ENCODE measurements at regions not wholly inside any gene's neighbourhood (a gene's known extent, or its start where the extent isn't known, plus 50 kb on each side); places are given as distances from the start of the nearest gene placed in this dataset.

DNA sequence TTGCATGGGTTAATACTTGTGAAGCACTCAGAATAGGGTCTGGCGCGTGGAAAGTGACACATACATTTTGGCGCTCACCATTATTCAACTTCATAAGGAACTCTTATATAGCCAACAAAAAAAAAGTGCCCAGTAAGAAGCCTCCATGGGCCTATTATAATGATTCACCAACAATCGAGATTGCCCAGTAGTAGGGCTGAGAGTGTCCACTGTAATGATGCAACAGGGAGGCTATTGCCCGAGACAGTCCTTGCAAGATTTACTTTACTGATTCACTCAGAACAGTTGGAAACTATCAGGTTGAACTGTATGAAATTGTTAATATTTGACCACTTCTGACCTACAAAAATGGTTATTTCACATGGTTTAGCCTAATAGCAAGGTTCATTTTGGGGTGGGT lies 86.0 kb downstream of the PJA1 start:
- Histone ChIP-seq H4K91ac (ENCODE audit: low read depth, low read length, poor library complexity) (no peak overlapping the region), H2BK120ac (ENCODE audit: low read depth, low read length) (no peak overlapping the region), H3K4ac (ENCODE audit: low read length) (no peak overlapping the region), H3K14ac (ENCODE audit: low read length) (no peak overlapping the region), H3K4me1 (ENCODE audit: control insufficient read depth in 2 of 2, insufficient read depth in 1 of 2, low read depth in 1 of 2, low read length in 2 of 2) (peaks cover 10 to 21% of the 10 kb centered on the region in 2 donors), H2BK12ac (ENCODE audit: low read length) (no peak overlapping the region), H4K8ac (ENCODE audit: low read depth, low read length) (no peak overlapping the region), H3K18ac (ENCODE audit: low read length) (no peak overlapping the region), H3K79me1 (ENCODE audit: low read depth, low read length) (no peaks in the 10 kb centered on the region), H3K4me2 (ENCODE audit: insufficient read depth, low read length, poor library complexity, severe bottlenecking) (no peak overlapping the region), H3K23ac (ENCODE audit: low read depth, low read length, poor library complexity) (no peak overlapping the region), H3K27me3 (ENCODE audit: control insufficient read depth in 3 of 3, insufficient read depth in 3 of 3, low read depth in 1 of 3, low read length in 3 of 3) (peaks cover 0 to 8% (median 0%) of the 10 kb centered on the region in 3 experiments), H2AK5ac (ENCODE audit: low read depth, low read length) (no peak overlapping the region), H2BK15ac (ENCODE audit: low read length) (no peak overlapping the region), H3K27ac (replicated peaks; ENCODE audit: low read length) (no peak overlapping the region), H3K9me3 (replicated peaks in 1 of 2; ENCODE audit: control insufficient read depth in 2 of 2, insufficient read depth in 1 of 2, low read depth in 1 of 2, low read length in 2 of 2) (no peaks in the 10 kb centered on the region), H2AFZ (ENCODE audit: low read length) (no peak overlapping the region), H3K36me3 (replicated peaks in 1 of 2; ENCODE audit: control insufficient read depth in 2 of 2, insufficient read depth in 2 of 2, low read length in 2 of 2) (no peaks in the 10 kb centered on the region), H2BK5ac (ENCODE audit: low read length) (no peak overlapping the region), H3K9ac (ENCODE audit: low read depth, low read length, poor library complexity) (no peak overlapping the region), H3K4me3 (ENCODE audit: low read length in 2 of 2) (no peak overlapping the region)
- no CpG with 5 or more reads among the region's 5 CpGs for WGBS, 2 donors (ENCODE audit: extremely low coverage in 2 of 2, insufficient read length in 2 of 2, insufficient replicate concordance in 1 of 2)
- no peak for DNase-seq (ENCODE audit: low spot score)

DNA sequence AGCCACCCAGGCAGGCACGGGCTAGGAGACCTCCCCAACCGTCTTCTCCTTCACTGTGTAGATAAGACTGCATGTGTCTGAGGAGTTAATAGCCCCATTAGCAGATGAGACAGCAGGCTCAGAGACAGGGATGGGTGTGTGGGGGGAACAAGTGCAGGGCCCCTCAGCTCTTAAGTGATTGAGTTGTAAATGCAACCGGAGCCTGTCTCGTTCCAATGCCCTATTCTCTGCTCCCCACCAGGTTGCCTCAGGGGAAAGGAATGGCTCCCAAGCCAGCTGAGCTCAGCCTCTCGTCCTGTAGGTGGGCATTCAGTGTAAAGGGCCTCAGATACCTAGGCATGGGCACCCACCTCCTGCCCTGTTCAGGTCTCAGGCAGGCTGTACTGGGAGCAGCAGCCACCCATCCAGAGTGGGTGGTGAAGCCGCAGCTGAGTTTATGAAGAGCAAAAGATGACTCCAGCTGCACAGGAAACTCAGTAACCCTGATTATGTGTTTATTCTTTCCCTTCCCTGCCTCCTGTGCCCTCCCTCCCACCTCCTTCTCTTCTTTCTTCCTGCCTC lies 87.3 kb downstream of the PJA1 start:
- peak overlapping the region; percentile 84 for H2BK12ac ChIP-seq (ENCODE audit: low read length)
- H3K23ac ChIP-seq (ENCODE audit: low read depth, low read length, poor library complexity): no peak overlapping the region
- peaks cover 6 to 13% of the 10 kb centered on the region in 2 donors for H3K4me1 ChIP-seq (ENCODE audit: control insufficient read depth in 2 of 2, insufficient read depth in 1 of 2, low read depth in 1 of 2, low read length in 2 of 2)
- no peak overlapping the region for H3K18ac ChIP-seq (ENCODE audit: low read length)
- H3K9ac ChIP-seq (ENCODE audit: low read depth, low read length, poor library complexity): no peak overlapping the region
- peak overlapping the region; percentile 56 for H2AK5ac ChIP-seq (ENCODE audit: low read depth, low read length)
- no CpG with 5 or more reads among the region's 6 CpGs for WGBS, 2 donors (ENCODE audit: extremely low coverage in 2 of 2, insufficient read length in 2 of 2, insufficient replicate concordance in 1 of 2)
- no peak overlapping the region for H2AFZ ChIP-seq (ENCODE audit: low read length)
- DNase-seq (ENCODE audit: low spot score): no peak
- H4K8ac ChIP-seq (ENCODE audit: low read depth, low read length): no peak overlapping the region
- H3K4me3 ChIP-seq (ENCODE audit: low read length in 2 of 2): no peak overlapping the region
- H2BK120ac ChIP-seq (ENCODE audit: low read depth, low read length): no peak overlapping the region
- no peak overlapping the region for H2BK15ac ChIP-seq (ENCODE audit: low read length)
- no peaks in the 10 kb centered on the region for H3K9me3 ChIP-seq (replicated peaks in 1 of 2; ENCODE audit: control insufficient read depth in 2 of 2, insufficient read depth in 1 of 2, low read depth in 1 of 2, low read length in 2 of 2)
- H3K4ac ChIP-seq (ENCODE audit: low read length): no peak overlapping the region
- H3K79me1 ChIP-seq (ENCODE audit: low read depth, low read length): no peaks in the 10 kb centered on the region
- no peak overlapping the region for H3K4me2 ChIP-seq (ENCODE audit: insufficient read depth, low read length, poor library complexity, severe bottlenecking)
- no peak overlapping the region for H3K27ac ChIP-seq (replicated peaks; ENCODE audit: low read length)
- no peak overlapping the region for H3K14ac ChIP-seq (ENCODE audit: low read length)
- no peak overlapping the region for H4K91ac ChIP-seq (ENCODE audit: low read depth, low read length, poor library complexity)
- no peak overlapping the region for H2BK5ac ChIP-seq (ENCODE audit: low read length)
- H3K27me3 ChIP-seq (ENCODE audit: control insufficient read depth in 3 of 3, insufficient read depth in 3 of 3, low read depth in 1 of 3, low read length in 3 of 3): peaks cover 0 to 8% (median 0%) of the 10 kb centered on the region in 3 experiments
- no peaks in the 10 kb centered on the region for H3K36me3 ChIP-seq (replicated peaks in 1 of 2; ENCODE audit: control insufficient read depth in 2 of 2, insufficient read depth in 2 of 2, low read length in 2 of 2)

DNA sequence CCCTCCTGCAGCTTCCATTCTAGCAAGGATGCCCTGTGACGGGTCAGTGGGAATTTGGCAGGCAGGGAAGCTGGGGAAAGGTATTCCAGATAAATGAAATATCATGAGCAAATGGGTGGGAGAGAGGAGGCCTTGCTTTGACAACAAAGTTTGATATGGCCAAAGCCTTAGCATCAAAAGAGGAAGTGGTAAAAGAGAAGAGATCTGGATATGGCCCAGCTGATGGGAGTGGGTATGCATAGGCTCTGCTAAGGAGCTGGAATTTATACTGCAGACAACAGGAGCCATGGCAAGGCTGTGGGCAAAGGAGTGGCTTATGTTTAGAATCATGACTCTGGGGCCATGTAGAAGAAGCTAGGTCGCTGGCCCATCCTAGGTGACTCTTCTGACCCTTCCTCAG lies 89.2 kb downstream of the PJA1 start:
- H3K79me1 ChIP-seq (ENCODE audit: low read depth, low read length): no peaks in the 10 kb centered on the region
- no peak overlapping the region for H3K27ac ChIP-seq (replicated peaks; ENCODE audit: low read length)
- H3K4ac ChIP-seq (ENCODE audit: low read length): no peak overlapping the region
- H3K23ac ChIP-seq (ENCODE audit: low read depth, low read length, poor library complexity): no peak overlapping the region
- H3K4me1 ChIP-seq (ENCODE audit: control insufficient read depth in 2 of 2, insufficient read depth in 1 of 2, low read depth in 1 of 2, low read length in 2 of 2): peaks cover 0 to 9% of the 10 kb centered on the region in 2 donors
- H2BK12ac ChIP-seq (ENCODE audit: low read length): no peak overlapping the region
- H3K14ac ChIP-seq (ENCODE audit: low read length): no peak overlapping the region
- DNase-seq (ENCODE audit: low spot score): no peak
- no peak overlapping the region for H2BK120ac ChIP-seq (ENCODE audit: low read depth, low read length)
- no peak overlapping the region for H2BK15ac ChIP-seq (ENCODE audit: low read length)
- H4K91ac ChIP-seq (ENCODE audit: low read depth, low read length, poor library complexity): no peak overlapping the region
- H2BK5ac ChIP-seq (ENCODE audit: low read length): no peak overlapping the region
- no peak overlapping the region for H4K8ac ChIP-seq (ENCODE audit: low read depth, low read length)
- H2AK5ac ChIP-seq (ENCODE audit: low read depth, low read length): no peak overlapping the region
- no peaks in the 10 kb centered on the region for H3K9me3 ChIP-seq (replicated peaks in 1 of 2; ENCODE audit: control insufficient read depth in 2 of 2, insufficient read depth in 1 of 2, low read depth in 1 of 2, low read length in 2 of 2)
- H3K18ac ChIP-seq (ENCODE audit: low read length): no peak overlapping the region
- no peak overlapping the region for H3K4me3 ChIP-seq (ENCODE audit: low read length in 2 of 2)
- no peak overlapping the region for H3K4me2 ChIP-seq (ENCODE audit: insufficient read depth, low read length, poor library complexity, severe bottlenecking)
- peaks cover 0 to 11% (median 0%) of the 10 kb centered on the region in 3 experiments for H3K27me3 ChIP-seq (ENCODE audit: control insufficient read depth in 3 of 3, insufficient read depth in 3 of 3, low read depth in 1 of 3, low read length in 3 of 3)
- H2AFZ ChIP-seq (ENCODE audit: low read length): no peak overlapping the region
- H3K9ac ChIP-seq (ENCODE audit: low read depth, low read length, poor library complexity): no peak overlapping the region
- no peaks in the 10 kb centered on the region for H3K36me3 ChIP-seq (replicated peaks in 1 of 2; ENCODE audit: control insufficient read depth in 2 of 2, insufficient read depth in 2 of 2, low read length in 2 of 2)
- WGBS, 2 donors (ENCODE audit: extremely low coverage in 2 of 2, insufficient read length in 2 of 2, insufficient replicate concordance in 1 of 2): no CpG with 5 or more reads among the region's 2 CpGs

DNA sequence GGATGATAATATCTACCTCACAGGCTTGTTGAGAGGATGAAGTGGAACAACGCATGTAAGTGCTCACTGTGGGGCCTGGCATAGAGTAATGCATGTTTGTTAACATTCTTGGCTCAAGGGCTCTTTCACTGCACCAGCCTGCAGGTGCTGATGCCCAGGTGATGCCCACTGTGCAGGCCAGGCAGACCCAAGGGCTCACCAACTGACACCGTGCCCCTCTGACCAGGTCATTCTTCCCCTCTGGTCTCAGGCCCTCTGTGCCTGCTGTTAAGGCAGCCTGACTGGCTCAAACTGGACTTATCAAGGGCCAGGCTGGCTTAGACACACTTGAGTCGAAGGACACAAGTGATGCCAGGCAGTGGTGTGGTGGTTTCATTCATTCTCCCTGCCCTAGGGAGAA lies 90.5 kb downstream of the PJA1 start:
- Histone ChIP-seq H2AK5ac (ENCODE audit: low read depth, low read length) (no peak overlapping the region), H3K36me3 (replicated peaks in 1 of 2; ENCODE audit: control insufficient read depth in 2 of 2, insufficient read depth in 2 of 2, low read length in 2 of 2) (no peaks in the 10 kb centered on the region), H3K9ac (ENCODE audit: low read depth, low read length, poor library complexity) (no peak overlapping the region), H3K4me3 (ENCODE audit: low read length in 2 of 2) (no peak overlapping the region), H3K18ac (ENCODE audit: low read length) (no peak overlapping the region), H2BK15ac (ENCODE audit: low read length) (no peak overlapping the region), H3K23ac (ENCODE audit: low read depth, low read length, poor library complexity) (no peak overlapping the region), H3K9me3 (replicated peaks in 1 of 2; ENCODE audit: control insufficient read depth in 2 of 2, insufficient read depth in 1 of 2, low read depth in 1 of 2, low read length in 2 of 2) (no peaks in the 10 kb centered on the region), H4K91ac (ENCODE audit: low read depth, low read length, poor library complexity) (no peak overlapping the region), H2BK12ac (ENCODE audit: low read length) (no peak overlapping the region), H2BK120ac (ENCODE audit: low read depth, low read length) (no peak overlapping the region), H2BK5ac (ENCODE audit: low read length) (no peak overlapping the region), H3K4me1 (ENCODE audit: control insufficient read depth in 2 of 2, insufficient read depth in 1 of 2, low read depth in 1 of 2, low read length in 2 of 2) (peaks cover 0 to 7% of the 10 kb centered on the region in 2 donors), H2AFZ (ENCODE audit: low read length) (no peak overlapping the region), H3K79me1 (ENCODE audit: low read depth, low read length) (no peaks in the 10 kb centered on the region), H3K4ac (ENCODE audit: low read length) (no peak overlapping the region), H3K14ac (ENCODE audit: low read length) (no peak overlapping the region), H3K27me3 (ENCODE audit: control insufficient read depth in 3 of 3, insufficient read depth in 3 of 3, low read depth in 1 of 3, low read length in 3 of 3) (peaks cover 0 to 11% (median 0%) of the 10 kb centered on the region in 3 experiments), H3K4me2 (ENCODE audit: insufficient read depth, low read length, poor library complexity, severe bottlenecking) (no peak overlapping the region), H3K27ac (replicated peaks; ENCODE audit: low read length) (no peak overlapping the region), H4K8ac (ENCODE audit: low read depth, low read length) (no peak overlapping the region)
- no CpG with 5 or more reads among the region's 3 CpGs for WGBS, 2 donors (ENCODE audit: extremely low coverage in 2 of 2, insufficient read length in 2 of 2, insufficient replicate concordance in 1 of 2)
- DNase-seq (ENCODE audit: low spot score): no peak

Measured in neuronal stem cell (in vitro differentiated cells).